SK-N-MC (cell line): ENCODE measurements at regions not wholly inside any gene's neighbourhood (a gene's known extent, or its start where the extent isn't known, plus 50 kb on each side); places are given as distances from the start of the nearest gene placed in this dataset.

Source experiments
- EZH2 ChIP-seq: fragments of 200-600 bp; sonication (generic); IDR thresholded peaks from one replicate; pipeline ENCODE4 v1.6.1; 2017; ENCODE audit warnings: antibody characterized with exemption
- POLR2AphosphoS5 ChIP-seq: IDR thresholded peaks from 2 replicates; pipeline ENCODE4 v1.6.1; 2012; ENCODE audit warnings: mild to moderate bottlenecking, low read depth, low read length, borderline replicate concordance

DNA sequence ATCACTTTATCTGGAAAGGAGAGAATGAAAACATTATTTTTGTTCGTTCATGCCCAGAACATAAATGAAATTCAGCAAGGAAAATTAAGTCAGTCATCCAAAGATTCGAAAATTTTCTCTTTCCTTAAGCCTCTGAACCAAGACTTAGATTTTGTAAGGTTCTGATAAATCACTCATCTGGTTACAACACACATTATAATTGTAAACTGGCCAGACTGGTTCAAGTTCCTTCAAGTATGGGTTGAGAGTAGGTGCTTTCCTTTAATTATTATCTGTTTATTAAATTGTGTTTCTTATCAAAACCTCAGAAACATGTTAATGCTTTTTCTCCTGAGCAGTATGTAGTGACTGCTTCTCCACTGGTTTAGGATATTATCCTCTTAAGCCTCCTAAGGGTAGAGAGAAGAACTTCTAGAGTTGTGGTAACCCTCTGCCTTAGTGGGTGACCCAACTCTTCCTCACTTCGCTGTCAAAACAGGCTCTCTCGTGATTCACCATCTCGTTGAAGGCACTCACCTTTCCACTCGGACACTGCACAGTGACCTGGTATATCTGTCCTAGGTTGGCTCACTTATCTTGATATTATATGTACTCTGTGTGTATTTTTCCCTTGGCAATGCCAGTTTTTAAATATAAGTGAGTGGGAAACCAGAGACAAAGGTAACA is 325.9 kb downstream of the PAX3 start:
- TF ChIP-seq EZH2 (no peak), POLR2AphosphoS5 (no peak)
